ENCODE measurements at regions not wholly inside any gene's neighbourhood (a gene's known extent, or its start where the extent isn't known, plus 50 kb on each side); places are given as distances from the start of the nearest gene placed in this dataset.

- DNase-seq (ENCODE audit: extremely low read depth in 1 of 2, low read depth in 1 of 2), result no peak
These were observed 305.4 kb upstream of the RAB6C start for GRCh38 chr2:129673847-129674711.

- DNase-seq (ENCODE audit: extremely low read depth in 1 of 2, low read depth in 1 of 2), result no peak
These were observed 300.7 kb upstream of the RAB6C start for GRCh38 chr2:129678751-129679150.

- no peak for DNase-seq (ENCODE audit: extremely low read depth in 1 of 2, low read depth in 1 of 2)
These were observed 297.7 kb upstream of the RAB6C start for GRCh38 chr2:129681788-129682187.

- no peak for DNase-seq (ENCODE audit: extremely low read depth in 1 of 2, low read depth in 1 of 2)
These were observed 289.6 kb upstream of the RAB6C start for GRCh38 chr2:129689653-129690448.

- DNase-seq (ENCODE audit: extremely low read depth in 1 of 2, low read depth in 1 of 2), result no peak
These were observed 284.0 kb upstream of the RAB6C start for GRCh38 chr2:129695496-129695895.

GRCh38 chr2:129698593-129698992, 280.9 kb upstream of the RAB6C start:
- DNase-seq (ENCODE audit: extremely low read depth in 1 of 2, low read depth in 1 of 2), result no peak

- DNase-seq (ENCODE audit: extremely low read depth in 1 of 2, low read depth in 1 of 2), result no peak
These were observed 279.5 kb upstream of the RAB6C start for GRCh38 chr2:129699781-129700573.

GRCh38 chr2:129702416-129703176, 276.9 kb upstream of the RAB6C start:
- DNase-seq (ENCODE audit: extremely low read depth in 1 of 2, low read depth in 1 of 2), result no peak

- DNase-seq (ENCODE audit: extremely low read depth in 1 of 2, low read depth in 1 of 2), result no peak
These were observed 274.4 kb upstream of the RAB6C start for GRCh38 chr2:129705085-129705484.

GRCh38 chr2:129707800-129708199, 271.7 kb upstream of the RAB6C start:
- DNase-seq (ENCODE audit: extremely low read depth in 1 of 2, low read depth in 1 of 2), result no peak

GRCh38 chr2:129708221-129708967, 271.1 kb upstream of the RAB6C start:
- DNase-seq (ENCODE audit: extremely low read depth in 1 of 2, low read depth in 1 of 2), result no peak

GRCh38 chr2:129709001-129709955, 270.2 kb upstream of the RAB6C start:
- DNase-seq (ENCODE audit: extremely low read depth in 1 of 2, low read depth in 1 of 2), result no peak

- no peak for DNase-seq (ENCODE audit: extremely low read depth in 1 of 2, low read depth in 1 of 2)
These were observed 269.4 kb upstream of the RAB6C start for GRCh38 chr2:129709956-129710598.

- no peak for DNase-seq (ENCODE audit: extremely low read depth in 1 of 2, low read depth in 1 of 2)
These were observed 268.6 kb upstream of the RAB6C start for GRCh38 chr2:129710670-129711495.

- no peak for DNase-seq (ENCODE audit: extremely low read depth in 1 of 2, low read depth in 1 of 2)
These were observed 267.4 kb upstream of the RAB6C start for GRCh38 chr2:129711816-129712675.

GRCh38 chr2:129712676-129712985, 266.8 kb upstream of the RAB6C start:
- no peak for DNase-seq (ENCODE audit: extremely low read depth in 1 of 2, low read depth in 1 of 2)

- DNase-seq (ENCODE audit: extremely low read depth in 1 of 2, low read depth in 1 of 2), result no peak
These were observed 266.1 kb upstream of the RAB6C start for GRCh38 chr2:129713337-129713736.

Measured in stimulated activated CD8-positive, alpha-beta memory T cell treated with anti-CD3 and anti-CD28 coated beads, Interleukin-7, amount 100 ng/mL, for 48 hours (primary cell).